ENCODE measurements at regions not wholly inside any gene's neighbourhood (a gene's known extent, or its start where the extent isn't known, plus 50 kb on each side); places are given as distances from the start of the nearest gene placed in this dataset.

DNA sequence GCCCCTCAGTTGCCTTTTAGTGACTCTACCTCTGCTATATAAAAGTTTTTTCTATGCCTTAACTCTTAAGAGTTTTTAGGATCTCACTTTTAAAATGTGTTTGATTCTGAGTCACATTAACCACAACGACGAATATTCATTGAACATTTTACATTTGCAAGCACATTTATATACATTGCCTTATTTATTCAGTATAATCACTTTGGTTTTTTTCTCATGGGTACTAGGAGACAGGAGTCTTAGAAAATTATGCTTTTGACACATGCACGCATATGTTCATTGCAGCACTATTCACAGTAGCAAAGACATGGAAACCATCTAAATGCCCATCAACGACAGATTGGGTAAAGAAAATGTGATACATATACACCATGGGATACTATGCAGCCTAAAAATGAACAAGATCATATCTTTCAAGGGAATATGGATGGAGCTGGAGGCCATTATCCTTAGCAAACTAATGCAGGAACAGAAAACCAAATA, 236.9 kb upstream of the SPAG17 start:
- no peak for TF ChIP-seq CTCF (IDR thresholded peaks at IDR 0.05)
- no peak for TF ChIP-seq POLR2A (IDR thresholded peaks at IDR 0.05)
